ENCODE measurements at regions not wholly inside any gene's neighbourhood (a gene's known extent, or its start where the extent isn't known, plus 50 kb on each side); places are given as distances from the start of the nearest gene placed in this dataset.

DNA sequence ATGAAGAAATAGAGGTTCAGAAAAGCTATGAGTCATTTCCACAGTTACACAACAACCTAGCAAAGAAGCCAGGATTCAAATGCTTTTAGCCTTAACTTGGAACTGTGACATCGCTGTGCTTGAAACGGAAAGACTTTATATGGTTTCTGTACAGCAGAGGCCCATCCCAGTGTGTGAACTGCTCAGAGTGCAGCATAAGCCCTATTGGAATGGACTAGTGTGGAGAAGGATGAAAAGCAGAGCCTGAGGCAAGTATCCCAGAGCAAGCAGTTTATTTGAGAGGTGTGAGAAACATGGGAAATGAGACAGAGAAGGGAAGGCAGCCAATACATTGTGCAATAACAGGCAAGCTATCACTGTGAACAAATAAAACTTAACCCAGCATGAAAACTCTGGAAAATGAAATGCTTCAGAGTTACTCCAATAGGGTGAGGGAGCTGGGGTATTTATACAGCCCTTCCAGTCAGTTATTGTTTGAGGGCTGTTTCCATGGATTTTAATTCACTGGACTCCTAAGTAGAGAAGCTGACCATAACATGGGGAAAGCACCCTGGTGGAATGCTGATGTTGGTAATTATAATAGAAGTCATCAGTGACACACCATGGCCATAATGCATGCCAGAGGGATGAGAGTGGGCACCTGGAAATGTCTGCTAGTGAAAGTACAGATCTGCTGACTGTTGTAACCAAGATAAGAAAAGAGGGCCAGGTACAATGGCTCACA is 254.0 kb upstream of the POU3F3 start:
- Histone ChIP-seq H3K27ac (no peak overlapping the region), H3K36me3 (no peaks in the 10 kb centered on the region), H3K4me1 (ENCODE audit: control insufficient read depth in 1 of 2, low read depth in 2 of 2) (no peaks in the 10 kb centered on the region), H3K27me3 (replicated peaks; ENCODE audit: insufficient read depth) (no peaks in the 10 kb centered on the region), H3K4me3 (no peak overlapping the region), H3K9me3 (no peaks in the 10 kb centered on the region)
- DNase-seq (ENCODE audit: low spot score) (no peak), ATAC-seq (ENCODE audit: insufficient number of reproducible peaks, low FRiP score, low read depth) (no peak)
- TF ChIP-seq, protein P1, sequence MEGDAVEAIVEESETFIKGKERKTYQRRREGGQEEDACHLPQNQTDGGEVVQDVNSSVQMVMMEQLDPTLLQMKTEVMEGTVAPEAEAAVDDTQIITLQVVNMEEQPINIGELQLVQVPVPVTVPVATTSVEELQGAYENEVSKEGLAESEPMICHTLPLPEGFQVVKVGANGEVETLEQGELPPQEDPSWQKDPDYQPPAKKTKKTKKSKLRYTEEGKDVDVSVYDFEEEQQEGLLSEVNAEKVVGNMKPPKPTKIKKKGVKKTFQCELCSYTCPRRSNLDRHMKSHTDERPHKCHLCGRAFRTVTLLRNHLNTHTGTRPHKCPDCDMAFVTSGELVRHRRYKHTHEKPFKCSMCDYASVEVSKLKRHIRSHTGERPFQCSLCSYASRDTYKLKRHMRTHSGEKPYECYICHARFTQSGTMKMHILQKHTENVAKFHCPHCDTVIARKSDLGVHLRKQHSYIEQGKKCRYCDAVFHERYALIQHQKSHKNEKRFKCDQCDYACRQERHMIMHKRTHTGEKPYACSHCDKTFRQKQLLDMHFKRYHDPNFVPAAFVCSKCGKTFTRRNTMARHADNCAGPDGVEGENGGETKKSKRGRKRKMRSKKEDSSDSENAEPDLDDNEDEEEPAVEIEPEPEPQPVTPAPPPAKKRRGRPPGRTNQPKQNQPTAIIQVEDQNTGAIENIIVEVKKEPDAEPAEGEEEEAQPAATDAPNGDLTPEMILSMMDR (IDR thresholded peaks at IDR 0.05), result no peak

DNA sequence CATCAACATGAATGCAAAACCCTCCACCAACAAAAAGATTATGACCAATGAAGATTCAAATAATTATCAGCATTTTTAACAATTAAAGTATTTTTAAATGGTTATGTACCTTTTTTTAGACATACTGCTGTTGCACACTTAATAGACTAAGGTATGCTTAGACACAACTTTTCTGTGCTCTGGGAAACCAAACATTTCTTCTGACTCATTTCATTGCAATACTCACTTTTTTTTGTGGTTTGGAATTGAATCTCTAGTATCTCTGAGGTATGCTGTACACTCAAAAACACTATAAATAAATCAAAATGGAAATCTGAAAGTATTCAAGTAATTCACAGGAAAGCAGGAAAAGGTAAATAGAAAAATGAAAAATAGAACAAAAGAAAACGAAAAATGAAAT is 247.9 kb upstream of the POU3F3 start:
- H3K4me3 ChIP-seq, result no peak overlapping the region
- H3K4me1 ChIP-seq (ENCODE audit: control insufficient read depth in 1 of 2, low read depth in 2 of 2), result no peaks in the 10 kb centered on the region
- DNase-seq (ENCODE audit: low spot score) (no peak), ATAC-seq (ENCODE audit: insufficient number of reproducible peaks, low FRiP score, low read depth) (no peak)
- no peaks in the 10 kb centered on the region for H3K27me3 ChIP-seq (replicated peaks; ENCODE audit: insufficient read depth)
- H3K27ac ChIP-seq, result no peak overlapping the region
- H3K36me3 ChIP-seq, result no peaks in the 10 kb centered on the region
- no peaks in the 10 kb centered on the region for H3K9me3 ChIP-seq
- TF ChIP-seq, protein P1 (IDR thresholded peaks at IDR 0.05), result no peak

DNA sequence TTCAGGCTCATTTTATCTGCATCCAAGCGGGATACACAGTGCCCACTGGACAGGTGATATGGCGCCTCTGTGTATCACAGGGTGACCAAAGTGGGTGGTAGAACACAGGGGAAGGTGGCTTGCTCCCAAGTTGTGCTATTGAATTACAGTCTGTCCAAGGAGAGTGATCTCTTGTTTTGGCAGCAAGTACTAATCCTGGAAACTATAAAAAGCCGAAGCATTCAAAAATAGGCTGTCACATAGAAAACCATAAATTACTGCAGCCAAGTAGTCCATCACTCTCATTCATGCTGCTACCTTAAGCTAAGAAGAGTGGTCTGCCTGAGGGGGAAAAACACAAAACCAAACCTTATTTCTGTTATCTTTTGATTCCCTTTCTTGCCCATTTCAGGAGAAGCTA is 237.1 kb upstream of the POU3F3 start:
- H3K4me3 ChIP-seq, result no peak overlapping the region

DNA sequence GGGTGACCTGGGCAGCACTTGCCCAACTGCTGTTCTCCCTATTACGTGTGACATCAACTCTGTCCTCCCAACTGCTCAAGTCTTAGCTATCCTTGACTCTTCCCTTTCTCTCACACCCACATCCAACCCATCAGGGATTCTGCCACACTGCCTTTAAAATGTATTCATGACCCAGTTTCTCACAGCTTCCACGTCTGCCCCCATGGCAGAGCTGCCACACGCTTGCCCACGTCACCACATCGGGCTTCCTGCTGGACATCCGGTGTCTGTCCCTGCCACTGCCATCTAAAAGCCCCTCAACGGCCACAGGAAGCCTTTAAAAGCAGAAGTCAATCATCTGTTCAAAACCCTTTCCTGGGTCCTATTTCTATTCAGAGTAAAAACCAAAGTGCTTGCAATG is 233.1 kb upstream of the POU3F3 start:
- H3K36me3 ChIP-seq, result no peaks in the 10 kb centered on the region
- DNase-seq (ENCODE audit: low spot score) (no peak), ATAC-seq (ENCODE audit: insufficient number of reproducible peaks, low FRiP score, low read depth) (no peak)
- H3K9me3 ChIP-seq, result no peaks in the 10 kb centered on the region
- no peaks in the 10 kb centered on the region for H3K27me3 ChIP-seq (replicated peaks; ENCODE audit: insufficient read depth)
- H3K4me3 ChIP-seq, result no peak overlapping the region
- TF ChIP-seq, protein P1 (IDR thresholded peaks at IDR 0.05), result no peak
- no peaks in the 10 kb centered on the region for H3K4me1 ChIP-seq (ENCODE audit: control insufficient read depth in 1 of 2, low read depth in 2 of 2)
- no peak overlapping the region for H3K27ac ChIP-seq

More for the DNA sequence above, 237.1 kb upstream of the POU3F3 start:
- ATAC-seq (ENCODE audit: insufficient number of reproducible peaks, low FRiP score, low read depth) (no peak), DNase-seq (ENCODE audit: low spot score) (no peak)
- Histone ChIP-seq H3K36me3 (no peaks in the 10 kb centered on the region), H3K27ac (no peak overlapping the region), H3K4me1 (ENCODE audit: control insufficient read depth in 1 of 2, low read depth in 2 of 2) (no peaks in the 10 kb centered on the region), H3K9me3 (no peaks in the 10 kb centered on the region), H3K27me3 (replicated peaks; ENCODE audit: insufficient read depth) (no peaks in the 10 kb centered on the region)
- TF ChIP-seq, protein P1 (IDR thresholded peaks at IDR 0.05), result no peak

DNA sequence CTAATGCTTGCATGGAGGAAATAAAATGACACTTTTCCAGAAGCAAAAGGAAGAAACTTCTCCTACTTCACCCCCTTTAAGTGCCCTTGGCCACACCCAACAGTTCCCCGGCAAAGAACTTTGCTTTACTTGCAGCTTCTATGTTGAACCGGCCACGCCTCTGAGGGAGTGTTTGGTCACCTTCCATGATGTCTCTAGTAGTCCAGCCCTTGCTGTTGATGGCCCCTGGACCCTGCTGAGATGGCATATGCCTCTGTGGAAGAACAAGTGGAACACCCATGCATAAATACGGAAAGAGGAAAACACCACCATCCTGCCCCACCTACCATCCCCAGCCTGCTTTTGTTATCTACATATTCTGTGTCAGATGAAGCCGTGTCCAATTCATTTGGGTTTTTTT is 218.3 kb upstream of the POU3F3 start:
- no peak overlapping the region for H3K27ac ChIP-seq
- DNase-seq (ENCODE audit: low spot score) (no peak), ATAC-seq (ENCODE audit: insufficient number of reproducible peaks, low FRiP score, low read depth) (no peak)
- TF ChIP-seq, protein P1 (IDR thresholded peaks at IDR 0.05), result no peak
- H3K27me3 ChIP-seq (replicated peaks; ENCODE audit: insufficient read depth), result no peaks in the 10 kb centered on the region
- H3K9me3 ChIP-seq, result no peaks in the 10 kb centered on the region
- H3K4me3 ChIP-seq, result no peak overlapping the region
- H3K4me1 ChIP-seq (ENCODE audit: control insufficient read depth in 1 of 2, low read depth in 2 of 2), result no peaks in the 10 kb centered on the region
- no peaks in the 10 kb centered on the region for H3K36me3 ChIP-seq

All from thoracic aorta (tissue), 2 donors.